ENCODE measurements at regions not wholly inside any gene's neighbourhood (a gene's known extent, or its start where the extent isn't known, plus 50 kb on each side); places are given as distances from the start of the nearest gene placed in this dataset.
A peak's percentile ranks its signal among the peaks of the same experiment; 100 is the strongest.

- TF ChIP-seq CTCF (IDR thresholded peaks at IDR 0.05 in 4 of 5, conservative IDR thresholded peaks at IDR 0.05 in 1 of 5) = no peak
- peak; percentile 85 for TF ChIP-seq POLR2A (IDR thresholded peaks at IDR 0.05)
Observed at GRCh38 chr2:240250985-240251847, 110.8 kb upstream of the OTOS start.

All from gastrocnemius medialis (tissue), 4 donors.